ENCODE measurements at regions not wholly inside any gene's neighbourhood (a gene's known extent, or its start where the extent isn't known, plus 50 kb on each side); places are given as distances from the start of the nearest gene placed in this dataset.
"Not testable (repeated sequence)": the region's sequence is repeated elsewhere in the genome, so short reads cannot be mapped to it uniquely, and the experiment has no call there.

DNA sequence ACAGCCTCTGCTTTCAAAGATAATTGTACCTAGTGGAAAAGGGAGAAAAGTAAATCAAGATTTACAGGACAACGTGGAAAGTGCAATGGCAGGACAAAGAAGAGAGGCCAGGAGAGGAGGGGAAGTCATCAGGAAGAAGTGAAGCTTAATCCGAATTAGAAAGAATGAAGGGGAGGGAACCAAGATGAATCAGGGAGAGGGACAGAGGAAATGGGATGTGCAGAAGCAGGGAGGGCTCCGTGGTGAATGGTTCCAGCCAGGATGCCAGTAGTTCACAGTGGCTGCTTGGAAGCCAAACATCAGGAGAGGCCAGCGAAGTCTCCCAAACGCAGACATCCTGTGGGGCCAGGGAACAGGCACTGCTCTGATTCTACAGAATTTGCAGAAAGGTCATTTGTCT, 144.4 kb downstream of the LIG4 start:
- H3K4me3 Mint-ChIP-seq, result no peak overlapping the region
- H3K27me3 Mint-ChIP-seq, result no peaks in the 10 kb centered on the region
- CTCF ChIA-PET, result no interaction called here
- intact Hi-C loops (cut with micrococcal nuclease), result no loop called here
- no peaks in the 10 kb centered on the region for H3K4me1 Mint-ChIP-seq (ENCODE audit: low read depth)
- POLR2A ChIA-PET, result no interaction called here
- H3K36me3 Mint-ChIP-seq, result no peaks in the 10 kb centered on the region
- peaks cover 31% of the 10 kb centered on the region for H3K9me3 Mint-ChIP-seq
- DNase-seq, result no peak
- no peak overlapping the region for H3K27ac Mint-ChIP-seq

DNA sequence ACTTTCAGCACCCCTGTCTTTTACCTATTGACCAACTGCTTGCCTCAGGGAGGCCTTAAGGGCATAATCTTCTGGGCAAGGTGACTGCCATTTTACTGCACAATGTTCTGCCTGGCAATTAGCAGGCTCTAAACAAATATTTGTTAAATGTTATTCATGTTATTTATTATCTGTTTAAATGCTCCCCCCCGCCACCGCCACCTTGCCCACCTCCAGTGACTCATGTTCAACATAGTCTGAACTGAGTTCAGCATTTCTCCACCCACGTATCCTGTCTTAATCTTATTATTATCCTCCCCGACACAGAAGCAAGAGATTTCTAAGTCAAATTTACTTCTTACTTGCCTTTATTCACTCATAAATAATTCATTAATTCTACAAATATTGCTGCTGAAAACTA, 144.8 kb downstream of the LIG4 start:
- DNase-seq, result no peak
- ChIA-PET CTCF (no interaction called here), POLR2A (no interaction called here)
- intact Hi-C loops (cut with micrococcal nuclease), result no loop called here
- H3K4me1 Mint-ChIP-seq (ENCODE audit: low read depth), result no peaks in the 10 kb centered on the region
- H3K36me3 Mint-ChIP-seq, result no peaks in the 10 kb centered on the region
- no peaks in the 10 kb centered on the region for H3K27me3 Mint-ChIP-seq
- H3K27ac Mint-ChIP-seq, result no peak overlapping the region
- no peak overlapping the region for H3K4me3 Mint-ChIP-seq
- peaks cover 29% of the 10 kb centered on the region for H3K9me3 Mint-ChIP-seq

DNA sequence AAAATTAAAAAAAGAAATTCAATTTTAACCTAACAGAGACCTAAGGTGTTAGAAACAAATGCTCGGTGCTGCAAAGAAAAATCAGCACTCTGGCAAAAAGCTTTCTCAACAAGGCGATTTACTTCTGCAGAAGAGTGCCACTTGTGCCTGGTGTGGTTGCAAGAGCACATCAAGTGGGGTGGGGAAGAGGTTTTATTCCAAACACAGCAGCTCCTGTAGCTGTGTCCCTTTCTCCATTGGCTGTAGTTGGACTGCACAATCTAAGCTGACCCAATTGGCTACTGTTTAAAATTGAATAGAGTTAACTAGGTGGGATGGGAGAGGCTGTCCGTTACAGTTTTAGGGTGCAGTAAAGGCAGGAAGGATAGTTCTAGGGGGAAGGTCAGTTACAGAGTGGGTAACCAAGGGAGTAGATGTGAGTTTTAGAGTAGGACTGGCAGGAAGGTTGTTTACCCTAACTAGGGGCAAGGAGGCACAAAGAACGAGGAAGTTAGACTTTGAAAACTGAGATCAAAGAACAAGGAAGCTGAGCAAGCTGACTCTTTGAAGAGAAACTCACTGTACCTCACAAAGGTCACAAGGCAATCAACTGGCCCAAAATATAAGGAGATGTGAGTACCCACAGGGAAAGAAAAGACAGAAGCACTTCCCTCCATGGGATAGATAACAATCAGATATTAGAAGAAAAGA, 145.7 kb downstream of the LIG4 start:
- Mint-ChIP-seq H3K4me1 (ENCODE audit: low read depth) (no peaks in the 10 kb centered on the region), H3K27ac (no peak overlapping the region), H3K27me3 (no peaks in the 10 kb centered on the region), H3K9me3 (peaks cover 29% of the 10 kb centered on the region), H3K36me3 (no peaks in the 10 kb centered on the region), H3K4me3 (no peak overlapping the region)
- DNase-seq, result no peak
- POLR2A ChIA-PET, result no interaction called here
- intact Hi-C loops (cut with micrococcal nuclease), result no loop called here
- CTCF ChIA-PET, result no interaction called here

DNA sequence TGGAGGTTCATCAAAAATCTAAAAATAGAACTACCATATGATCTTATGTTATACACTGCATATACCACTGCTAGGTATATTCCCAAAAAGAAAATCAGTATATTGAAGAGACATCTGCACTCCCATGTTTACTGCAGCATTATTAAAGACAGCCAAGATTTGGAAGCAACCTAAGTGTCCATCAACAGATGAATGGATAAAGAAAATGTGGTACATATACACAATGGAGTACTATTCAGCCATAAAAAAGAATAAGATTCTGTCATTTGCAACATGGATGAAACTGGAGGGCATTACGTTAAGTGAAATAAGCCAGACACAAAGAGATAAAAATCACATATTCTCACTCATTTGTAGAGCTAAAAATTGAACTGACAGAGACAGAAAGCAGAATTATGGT, 151.0 kb downstream of the LIG4 start:
- DNase-seq; intact Hi-C loops (cut with micrococcal nuclease); H3K27me3 Mint-ChIP-seq; H3K4me3 Mint-ChIP-seq; H3K27ac Mint-ChIP-seq; CTCF ChIA-PET; H3K36me3 Mint-ChIP-seq; H3K4me1 Mint-ChIP-seq (ENCODE audit: low read depth): not testable (repeated sequence)
- H3K9me3 Mint-ChIP-seq, result peaks cover 18% of the 10 kb centered on the region
- POLR2A ChIA-PET, result interaction anchor here (0.6 kb wide), 1 partner anchor 26 kb away, joined by 6 read pairs; no protein-coding TSS in a partner anchor

DNA sequence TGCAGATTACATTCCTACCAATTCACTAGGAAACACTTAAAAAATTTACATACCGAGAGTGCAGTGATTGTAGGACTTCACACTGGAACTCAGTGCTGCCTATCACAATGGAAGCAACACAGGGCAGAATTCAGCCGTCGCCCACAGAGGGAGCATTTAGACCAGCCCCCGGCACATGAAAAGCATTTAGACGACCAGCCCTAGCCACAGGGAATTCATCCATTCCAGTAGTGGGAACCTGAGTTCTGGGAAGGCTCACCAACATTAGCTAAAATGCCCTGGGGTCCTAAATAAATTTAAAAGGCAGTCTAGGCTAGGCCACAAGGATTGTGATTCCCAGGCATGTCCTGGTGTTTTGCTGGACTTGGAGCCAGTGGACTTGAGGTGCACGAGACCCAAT, 155.2 kb downstream of the LIG4 start:
- H3K4me3 Mint-ChIP-seq, result no peak overlapping the region
- ChIA-PET POLR2A (no interaction called here), CTCF (no interaction called here)
- no peak overlapping the region for H3K27ac Mint-ChIP-seq
- no peaks in the 10 kb centered on the region for H3K4me1 Mint-ChIP-seq (ENCODE audit: low read depth)
- DNase-seq, result no peak
- H3K27me3 Mint-ChIP-seq, result peaks cover 2% of the 10 kb centered on the region
- no peaks in the 10 kb centered on the region for H3K36me3 Mint-ChIP-seq
- intact Hi-C loops (cut with micrococcal nuclease), result no loop called here
- H3K9me3 Mint-ChIP-seq, result peaks cover 5% of the 10 kb centered on the region

DNA sequence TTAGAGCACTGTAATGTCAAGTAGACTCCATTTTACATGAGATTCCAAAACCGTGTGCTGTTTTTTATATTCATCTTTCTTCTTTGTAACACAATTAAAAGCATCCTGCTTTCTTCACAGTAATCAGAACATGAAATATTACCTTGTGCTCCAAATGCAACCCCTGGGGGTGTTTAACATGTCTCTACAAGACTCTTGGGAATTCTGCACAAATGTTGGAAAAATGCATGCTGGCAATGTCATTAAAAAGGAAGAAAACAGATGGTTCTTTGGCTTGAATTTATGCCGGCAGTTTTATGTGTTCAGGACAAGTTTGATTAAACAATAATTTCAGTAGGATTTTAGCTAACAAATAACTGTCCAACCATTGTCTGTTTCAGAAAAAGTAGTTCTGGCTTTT, 159.1 kb downstream of the LIG4 start:
- Mint-ChIP-seq H3K4me1 (ENCODE audit: low read depth) (no peaks in the 10 kb centered on the region), H3K27me3 (peaks cover 2% of the 10 kb centered on the region), H3K4me3 (no peak overlapping the region), H3K9me3 (no peaks in the 10 kb centered on the region), H3K27ac (no peak overlapping the region), H3K36me3 (no peaks in the 10 kb centered on the region)
- ChIA-PET CTCF (no interaction called here), POLR2A (no interaction called here)
- intact Hi-C loops (cut with micrococcal nuclease), result no loop called here
- DNase-seq, result no peak

DNA sequence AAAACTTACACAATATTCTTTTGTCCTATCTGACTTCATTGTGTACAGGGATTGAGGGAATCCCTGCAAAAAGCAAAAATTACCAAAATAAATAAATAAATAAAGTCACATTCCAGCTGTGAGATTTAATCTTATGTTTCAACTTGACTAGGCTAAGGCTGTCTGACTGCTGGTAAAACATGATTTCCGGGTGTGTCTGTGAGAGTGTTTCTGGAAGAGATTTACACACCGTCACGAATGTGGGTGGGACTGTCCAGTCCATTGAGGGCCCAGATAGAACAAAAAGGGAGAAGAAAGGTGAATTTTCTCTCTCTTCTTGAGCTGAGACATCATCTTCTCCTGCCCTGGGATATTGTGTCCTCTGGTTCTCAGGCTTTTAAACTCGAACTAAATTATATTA, 166.1 kb downstream of the LIG4 start:
- POLR2A ChIA-PET, result no interaction called here
- DNase-seq, result no peak
- CTCF ChIA-PET, result no interaction called here
- Mint-ChIP-seq H3K4me1 (ENCODE audit: low read depth) (no peaks in the 10 kb centered on the region), H3K9me3 (no peaks in the 10 kb centered on the region), H3K4me3 (no peak overlapping the region), H3K27ac (no peak overlapping the region), H3K27me3 (no peaks in the 10 kb centered on the region), H3K36me3 (no peaks in the 10 kb centered on the region)
- intact Hi-C loops (cut with micrococcal nuclease), result no loop called here

DNA sequence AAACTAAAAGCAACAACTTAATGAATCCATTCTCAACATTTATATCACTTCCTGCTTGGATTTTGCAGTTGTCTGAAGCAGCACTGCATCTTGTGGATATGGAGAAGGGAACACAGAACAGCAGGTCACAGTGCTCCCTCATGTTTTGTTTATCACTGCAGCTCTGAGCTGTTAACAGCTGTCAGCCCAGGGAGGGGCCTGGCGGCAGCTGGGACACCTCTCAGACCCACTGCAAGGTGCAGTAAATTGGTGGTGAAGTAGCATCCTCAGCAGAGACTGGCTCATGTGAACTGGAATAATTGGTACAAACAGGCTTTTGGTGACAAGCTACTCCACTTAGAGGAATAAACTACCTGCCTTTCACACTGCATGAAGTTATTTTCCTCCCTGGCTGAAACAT, 170.4 kb downstream of the LIG4 start:
- CTCF ChIA-PET, result no interaction called here
- H3K9me3 Mint-ChIP-seq, result no peaks in the 10 kb centered on the region
- DNase-seq, result no peak
- no peaks in the 10 kb centered on the region for H3K27me3 Mint-ChIP-seq
- no peaks in the 10 kb centered on the region for H3K4me1 Mint-ChIP-seq (ENCODE audit: low read depth)
- POLR2A ChIA-PET, result no interaction called here
- no peak overlapping the region for H3K4me3 Mint-ChIP-seq
- intact Hi-C loops (cut with micrococcal nuclease), result no loop called here
- no peak overlapping the region for H3K27ac Mint-ChIP-seq
- no peaks in the 10 kb centered on the region for H3K36me3 Mint-ChIP-seq

DNA sequence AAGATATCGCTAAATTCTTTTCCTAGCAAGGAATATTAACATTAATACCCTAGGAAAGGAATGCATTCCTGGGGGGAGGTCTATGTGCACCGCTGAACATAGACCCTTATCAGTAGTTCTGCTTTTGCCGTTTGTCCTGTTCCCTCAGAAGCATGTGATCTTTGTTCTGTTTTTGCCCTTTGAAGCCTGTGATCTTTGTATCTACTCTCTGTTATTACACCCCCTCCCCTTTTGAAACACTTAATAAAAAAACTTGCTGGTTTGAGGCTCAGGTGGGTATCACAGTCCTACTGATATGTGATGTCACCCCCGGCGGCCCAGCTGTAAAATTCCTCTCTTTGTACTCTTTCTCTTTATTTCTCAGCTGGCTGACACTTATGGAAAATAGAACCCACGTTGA, 172.5 kb downstream of the LIG4 start:
- H3K4me1 Mint-ChIP-seq (ENCODE audit: low read depth); H3K36me3 Mint-ChIP-seq; CTCF ChIA-PET; H3K27ac Mint-ChIP-seq; intact Hi-C loops (cut with micrococcal nuclease); H3K27me3 Mint-ChIP-seq; DNase-seq; H3K4me3 Mint-ChIP-seq; POLR2A ChIA-PET; H3K9me3 Mint-ChIP-seq: not testable (repeated sequence)

DNA sequence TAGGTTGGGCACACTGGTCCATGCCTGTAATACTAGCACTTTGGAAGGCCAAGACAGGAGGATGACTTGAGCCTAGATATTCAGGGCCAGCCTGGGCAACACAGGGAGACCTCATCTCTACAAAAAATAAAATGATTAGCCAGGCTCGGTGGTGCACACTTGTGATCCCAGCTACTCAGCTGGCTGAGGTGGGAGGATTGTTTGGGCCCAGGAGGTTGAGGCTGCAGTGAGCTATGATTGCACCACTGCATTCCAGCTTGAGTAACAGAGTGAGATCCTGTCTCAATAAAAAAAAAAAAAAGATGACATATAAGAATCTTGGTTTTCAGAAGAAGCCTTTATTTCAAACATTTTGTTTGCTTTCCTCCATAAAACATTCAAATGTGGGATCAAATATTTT, 178.0 kb downstream of the LIG4 start:
- Mint-ChIP-seq H3K27me3 (no peaks in the 10 kb centered on the region), H3K27ac (no peak overlapping the region), H3K4me1 (ENCODE audit: low read depth) (no peaks in the 10 kb centered on the region), H3K36me3 (no peaks in the 10 kb centered on the region), H3K4me3 (no peak overlapping the region), H3K9me3 (no peaks in the 10 kb centered on the region)
- POLR2A ChIA-PET, result no interaction called here
- CTCF ChIA-PET, result no interaction called here
- DNase-seq, result no peak
- intact Hi-C loops (cut with micrococcal nuclease), result no loop called here

DNA sequence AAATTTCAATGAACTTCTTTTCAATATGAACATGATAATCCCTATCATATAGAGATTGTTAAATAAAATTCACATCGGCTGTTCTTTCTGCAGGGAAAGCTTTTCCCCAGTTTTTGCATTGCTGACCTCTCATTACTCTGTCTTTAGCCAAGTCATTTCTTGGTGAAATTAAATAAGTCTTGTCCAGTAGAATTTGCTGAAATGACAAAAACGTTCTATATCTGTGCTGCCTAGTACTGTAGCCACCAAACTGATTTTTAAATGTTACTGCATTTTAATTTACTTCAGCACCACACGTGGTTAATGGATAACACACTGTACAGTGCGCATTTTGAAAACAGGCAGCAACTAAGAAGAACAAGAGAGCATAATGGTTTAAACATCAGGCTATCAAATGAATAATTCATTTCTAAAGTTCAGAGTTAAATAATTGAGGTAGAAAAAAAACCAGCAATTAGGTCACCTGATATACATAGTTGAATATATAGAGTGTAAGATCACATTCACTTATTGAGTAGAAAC, 178.9 kb downstream of the LIG4 start:
- no peaks in the 10 kb centered on the region for H3K9me3 Mint-ChIP-seq
- intact Hi-C loops (cut with micrococcal nuclease), result no loop called here
- H3K4me1 Mint-ChIP-seq (ENCODE audit: low read depth), result no peaks in the 10 kb centered on the region
- DNase-seq, result no peak
- ChIA-PET POLR2A (no interaction called here), CTCF (no interaction called here)
- H3K27me3 Mint-ChIP-seq, result no peaks in the 10 kb centered on the region
- H3K27ac Mint-ChIP-seq, result no peak overlapping the region
- no peak overlapping the region for H3K4me3 Mint-ChIP-seq
- H3K36me3 Mint-ChIP-seq, result no peaks in the 10 kb centered on the region

DNA sequence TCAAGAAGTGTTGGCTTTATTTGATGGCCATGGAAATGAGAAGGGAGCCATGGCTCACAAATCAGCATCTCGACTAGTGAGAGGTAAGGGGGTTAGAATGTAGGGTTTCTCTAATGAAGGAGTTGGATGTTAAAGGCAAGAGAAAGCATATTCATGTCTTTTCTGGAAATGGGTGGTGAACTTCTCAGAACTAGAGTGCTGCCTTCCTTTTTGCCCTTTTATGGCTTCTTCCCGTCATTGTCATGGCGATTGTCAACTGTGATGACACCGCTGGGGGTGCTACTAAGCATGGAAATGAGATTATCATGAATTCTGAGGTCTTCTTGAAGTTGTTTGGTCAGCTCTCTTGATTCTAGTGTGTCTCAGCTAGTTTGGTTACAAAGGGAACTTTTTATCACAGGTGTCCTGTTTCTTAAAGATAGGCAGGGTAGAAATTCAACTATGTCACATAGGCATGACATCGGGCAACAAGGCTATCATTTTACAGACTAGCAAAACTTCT, 180.4 kb downstream of the LIG4 start:
- Mint-ChIP-seq H3K4me3 (no peak overlapping the region), H3K27ac (no peak overlapping the region), H3K36me3 (no peaks in the 10 kb centered on the region), H3K27me3 (no peaks in the 10 kb centered on the region), H3K4me1 (ENCODE audit: low read depth) (no peaks in the 10 kb centered on the region), H3K9me3 (no peaks in the 10 kb centered on the region)
- ChIA-PET CTCF (no interaction called here), POLR2A (no interaction called here)
- intact Hi-C loops (cut with micrococcal nuclease), result no loop called here
- DNase-seq, result no peak

DNA sequence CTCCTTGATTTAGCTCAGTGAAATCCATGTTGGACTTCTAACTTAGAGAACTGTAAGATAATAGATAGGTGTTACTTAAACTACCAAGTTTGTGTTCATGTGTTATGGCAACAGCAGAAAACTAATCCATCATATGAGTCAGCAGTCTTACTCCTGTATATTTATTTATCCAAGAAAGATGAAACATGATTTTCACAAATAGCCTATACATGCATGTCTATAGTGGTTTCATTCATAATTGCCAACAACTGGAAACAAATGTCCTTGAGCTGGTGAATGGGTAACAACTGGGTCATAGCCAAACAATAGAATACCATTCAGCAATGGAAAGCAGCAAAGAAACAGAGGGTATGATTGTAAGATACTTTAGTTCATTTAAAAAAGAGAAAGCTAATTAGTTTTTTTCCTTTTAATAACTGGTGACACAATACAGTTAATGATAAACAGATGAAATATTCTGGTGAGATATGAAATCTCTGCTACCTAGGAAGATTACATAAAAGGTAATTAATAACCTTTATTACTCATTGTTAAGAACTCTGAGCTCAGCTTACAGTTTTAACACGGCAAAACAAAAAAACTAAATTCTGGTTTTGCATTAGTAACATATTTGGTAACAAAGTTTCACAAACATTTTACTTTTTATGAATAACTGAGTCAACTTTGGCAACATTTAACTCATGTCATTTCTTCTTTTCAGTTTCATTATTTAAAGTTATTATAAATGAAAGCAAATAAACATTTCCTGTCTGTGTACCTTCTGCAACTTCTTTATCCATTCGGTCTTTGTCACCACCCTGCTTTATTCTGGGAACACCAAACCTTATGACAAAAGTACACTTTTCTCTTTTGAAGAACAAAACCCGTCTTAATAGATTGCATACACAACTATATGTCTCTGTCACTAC, 181.3 kb downstream of the LIG4 start:
- Mint-ChIP-seq H3K36me3 (no peaks in the 10 kb centered on the region), H3K4me3 (no peak overlapping the region), H3K27ac (no peak overlapping the region), H3K9me3 (no peaks in the 10 kb centered on the region), H3K27me3 (no peaks in the 10 kb centered on the region), H3K4me1 (ENCODE audit: low read depth) (no peaks in the 10 kb centered on the region)
- no peak for DNase-seq
- POLR2A ChIA-PET, result no interaction called here
- CTCF ChIA-PET, result no interaction called here
- intact Hi-C loops (cut with micrococcal nuclease), result no loop called here

Measured in activated CD4-positive, alpha-beta memory T cell treated with anti-CD3 and anti-CD28 coated beads for 36 hours (primary cell).